Thyroid gland (tissue), 4 donors: ENCODE measurements at regions not wholly inside any gene's neighbourhood (a gene's known extent, or its start where the extent isn't known, plus 50 kb on each side); places are given as distances from the start of the nearest gene placed in this dataset.

Experiments used
- POLR2A ChIP-seq, 2 donors: fragments of 450-650 bp; IDR thresholded peaks; one replicate each; pipeline ENCODE4 v1.6.1; 2017; ENCODE audit warnings: antibody characterized with exemption in 2 of 2, mild to moderate bottlenecking in 2 of 2, moderate library complexity in 1 of 2
- TF ChIP-seq, protein P1 (sequence below), 6 experiments: fragments of 200-600 bp in 3 of 6; fragments of 450-650 bp in 3 of 6; sonication (generic) in 3 of 6; IDR thresholded peaks; one replicate each; pipeline ENCODE4 v1.5.1; 2016 to 2019; ENCODE audit warnings: antibody characterized with exemption in 6 of 6, mild to moderate bottlenecking in 2 of 6, inconsistent platforms in 1 of 6, moderate library complexity in 1 of 6

DNA sequence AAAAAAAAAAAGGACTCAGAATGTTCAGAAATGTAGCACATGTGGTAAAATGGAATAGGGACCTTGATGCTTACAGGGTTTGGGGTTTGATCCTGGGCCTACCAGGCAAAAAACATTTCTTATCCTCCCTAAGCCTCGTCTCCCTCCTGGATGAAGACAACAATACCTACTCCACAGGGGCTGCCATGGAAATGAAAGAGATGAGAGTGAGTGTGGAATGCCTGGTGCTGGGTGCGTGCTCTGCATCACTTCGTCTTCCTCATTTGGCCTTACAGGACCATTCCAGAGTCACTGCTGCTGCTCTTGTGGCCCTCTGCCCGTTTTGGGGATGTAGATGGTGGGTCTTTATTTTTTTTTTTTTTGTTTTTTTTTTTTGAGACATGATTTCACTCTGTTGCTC is 692.9 kb upstream of the EEF2KMT start:
- TF ChIP-seq, protein P1, sequence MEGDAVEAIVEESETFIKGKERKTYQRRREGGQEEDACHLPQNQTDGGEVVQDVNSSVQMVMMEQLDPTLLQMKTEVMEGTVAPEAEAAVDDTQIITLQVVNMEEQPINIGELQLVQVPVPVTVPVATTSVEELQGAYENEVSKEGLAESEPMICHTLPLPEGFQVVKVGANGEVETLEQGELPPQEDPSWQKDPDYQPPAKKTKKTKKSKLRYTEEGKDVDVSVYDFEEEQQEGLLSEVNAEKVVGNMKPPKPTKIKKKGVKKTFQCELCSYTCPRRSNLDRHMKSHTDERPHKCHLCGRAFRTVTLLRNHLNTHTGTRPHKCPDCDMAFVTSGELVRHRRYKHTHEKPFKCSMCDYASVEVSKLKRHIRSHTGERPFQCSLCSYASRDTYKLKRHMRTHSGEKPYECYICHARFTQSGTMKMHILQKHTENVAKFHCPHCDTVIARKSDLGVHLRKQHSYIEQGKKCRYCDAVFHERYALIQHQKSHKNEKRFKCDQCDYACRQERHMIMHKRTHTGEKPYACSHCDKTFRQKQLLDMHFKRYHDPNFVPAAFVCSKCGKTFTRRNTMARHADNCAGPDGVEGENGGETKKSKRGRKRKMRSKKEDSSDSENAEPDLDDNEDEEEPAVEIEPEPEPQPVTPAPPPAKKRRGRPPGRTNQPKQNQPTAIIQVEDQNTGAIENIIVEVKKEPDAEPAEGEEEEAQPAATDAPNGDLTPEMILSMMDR (IDR thresholded peaks at IDR 0.05) = no peak
- TF ChIP-seq POLR2A (IDR thresholded peaks at IDR 0.05) = no peak
